Stimulated activated naive B cell treated with anti-CD40 and anti-IgM and Interleukin-4, amounts not matched to agents 10 μg/mL and 1 μg/mL and 100 μg/mL, for 72 hours (primary cell): ENCODE measurements at regions not wholly inside any gene's neighbourhood (a gene's known extent, or its start where the extent isn't known, plus 50 kb on each side); places are given as distances from the start of the nearest gene placed in this dataset.
"Not testable (repeated sequence)": the region's sequence is repeated elsewhere in the genome, so short reads cannot be mapped to it uniquely, and the experiment has no call there.

ENCODE experiments used
- ATAC-seq, 2 donors: fragments of 150-1000 bp; cut with Tn5 transposase; replicated peaks; 2 replicates each; pipeline ENCODE4 v1.10.0; 2021; ENCODE audit warnings: moderate library complexity in 1 of 2
- DNase-seq: peaks from one replicate; pipeline ENCODE4 v3.0.0; 2021
- H3K27ac Mint-ChIP-seq: one replicate; pipeline ENCODE4 v1.8.0; 2022; ENCODE audit warnings: mild to moderate bottlenecking, mixed read lengths
- H3K27me3 Mint-ChIP-seq, 2 donors: one replicate each; pipeline ENCODE4 v1.8.0; 2022; ENCODE audit warnings: mixed read lengths in 2 of 2
- H3K36me3 Mint-ChIP-seq, 2 donors: one replicate each; pipeline ENCODE4 v1.8.0; 2022; ENCODE audit warnings: mixed read lengths in 2 of 2, mild to moderate bottlenecking in 1 of 2
- H3K4me1 Mint-ChIP-seq, 2 donors: one replicate each; pipeline ENCODE4 v1.8.0; 2022; ENCODE audit warnings: mixed read lengths in 2 of 2, mild to moderate bottlenecking in 1 of 2
- H3K4me3 Mint-ChIP-seq, 2 donors: one replicate each; pipeline ENCODE4 v1.8.0; 2022; ENCODE audit warnings: mild to moderate bottlenecking in 2 of 2, mixed read lengths in 2 of 2, moderate library complexity in 1 of 2
- H3K9me3 Mint-ChIP-seq, 2 donors: one replicate each; pipeline ENCODE4 v1.8.0; 2022; ENCODE audit warnings: mixed read lengths in 2 of 2, mild to moderate bottlenecking in 1 of 2

GRCh38 chr4:154164931-154165839 is 326.4 kb downstream of the DCHS2 start:
- Mint-ChIP-seq H3K9me3 (peaks cover 9 to 10% of the 10 kb centered on the region in 2 donors), H3K27ac (peak overlapping the region; percentile 16), H3K4me1 (peaks cover 2 to 6% of the 10 kb centered on the region in 2 donors), H3K4me3 (no peak overlapping the region), H3K36me3 (no peaks in the 10 kb centered on the region), H3K27me3 (peaks cover 3 to 7% of the 10 kb centered on the region in 2 donors)
- ATAC-seq: peak; percentile 88 to 92
- DNase-seq: peak; percentile 28

- H3K9me3 Mint-ChIP-seq: peaks cover 5 to 12% of the 10 kb centered on the region in 2 donors
- H3K27ac Mint-ChIP-seq: no peak overlapping the region
- H3K27me3 Mint-ChIP-seq: peaks cover 12 to 16% of the 10 kb centered on the region in 2 donors
- DNase-seq (no peak), ATAC-seq (no peak)
- no peak overlapping the region for H3K4me3 Mint-ChIP-seq
- H3K36me3 Mint-ChIP-seq: no peaks in the 10 kb centered on the region
- peaks cover 0 to 6% of the 10 kb centered on the region in 2 donors for H3K4me1 Mint-ChIP-seq
Measured at GRCh38 chr4:154160519-154161301, 330.9 kb downstream of the DCHS2 start.

DNA sequence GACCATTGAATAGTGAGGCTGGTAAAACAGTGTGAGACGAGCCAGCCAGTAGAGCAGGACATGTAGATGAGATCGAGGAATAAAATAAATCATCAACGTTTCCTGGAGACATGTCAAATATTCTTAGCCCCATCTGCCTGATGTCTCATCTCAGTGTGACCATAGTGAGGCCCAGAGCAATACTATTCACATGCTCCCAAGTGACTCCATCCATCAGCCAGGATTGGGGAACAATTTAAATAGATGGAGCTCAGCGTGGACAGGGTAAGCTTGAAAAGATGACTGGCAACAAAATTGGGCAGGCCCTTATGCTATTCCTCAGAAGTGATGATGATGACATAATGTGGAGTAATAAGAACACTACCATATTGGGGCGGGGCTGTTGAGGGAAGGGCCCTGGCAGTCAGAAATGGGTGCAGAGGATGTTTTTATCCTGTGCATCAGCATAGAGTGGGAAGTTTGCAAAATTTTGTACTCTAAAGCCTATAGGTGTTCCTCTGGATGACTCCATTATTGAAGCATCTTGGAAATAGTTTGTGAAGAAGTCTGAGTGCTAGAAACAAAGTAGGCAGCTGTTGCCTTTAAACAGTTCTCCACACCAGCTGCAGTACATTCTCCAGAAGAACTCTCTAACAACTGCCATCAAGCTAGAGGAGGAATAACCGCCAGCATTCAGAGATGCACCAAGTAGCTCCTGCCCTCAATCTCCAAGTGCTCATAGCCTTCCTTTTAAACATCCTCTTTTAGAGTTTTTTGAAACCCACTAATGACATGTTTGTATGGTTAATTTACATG is 333.0 kb downstream of the DCHS2 start:
- Mint-ChIP-seq H3K27ac (no peak overlapping the region), H3K4me1 (no peaks in the 10 kb centered on the region), H3K27me3 (peaks cover 12 to 16% of the 10 kb centered on the region in 2 donors), H3K4me3 (no peak overlapping the region), H3K36me3 (no peaks in the 10 kb centered on the region), H3K9me3 (peaks cover 0 to 5% of the 10 kb centered on the region in 2 donors)
- ATAC-seq (no peak), DNase-seq (no peak)

- ATAC-seq (no peak), DNase-seq (no peak)
- Mint-ChIP-seq H3K27me3 (peaks cover 3 to 4% of the 10 kb centered on the region in 2 donors), H3K36me3 (no peaks in the 10 kb centered on the region), H3K9me3 (peaks cover 3 to 5% of the 10 kb centered on the region in 2 donors), H3K27ac (no peak overlapping the region), H3K4me3 (no peak overlapping the region), H3K4me1 (no peaks in the 10 kb centered on the region)
Measured at GRCh38 chr4:154152546-154152945, 339.1 kb downstream of the DCHS2 start.

DNA sequence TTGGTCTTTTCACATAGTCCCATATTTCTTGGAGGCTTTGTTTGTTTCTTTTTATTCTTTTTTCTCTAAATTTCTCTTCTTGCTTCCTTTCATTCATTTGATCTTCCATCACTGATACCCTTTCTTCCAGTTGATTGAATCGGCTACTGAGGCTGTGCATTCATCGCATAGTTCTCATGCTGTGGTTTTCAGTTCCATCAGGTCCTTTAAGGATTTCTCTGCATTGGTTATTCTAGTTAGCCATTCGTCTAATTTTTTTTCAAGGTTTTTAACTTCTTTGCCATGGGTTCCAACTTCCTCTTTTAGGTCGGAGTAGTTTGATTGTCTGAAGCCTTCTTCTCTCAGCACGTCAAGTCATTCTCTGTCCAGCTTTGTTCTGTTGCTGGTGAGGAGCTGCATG is 342.4 kb downstream of the DCHS2 start:
- H3K36me3 Mint-ChIP-seq, H3K27ac Mint-ChIP-seq, H3K9me3 Mint-ChIP-seq, H3K4me1 Mint-ChIP-seq, H3K4me3 Mint-ChIP-seq, ATAC-seq, DNase-seq, H3K27me3 Mint-ChIP-seq: not testable (repeated sequence)

GRCh38 chr4:154143720-154144119 is 347.9 kb downstream of the DCHS2 start:
- Mint-ChIP-seq H3K4me3 (no peak overlapping the region), H3K9me3 (peaks cover 0 to 3% of the 10 kb centered on the region in 2 donors), H3K27me3 (no peaks in the 10 kb centered on the region), H3K27ac (no peak overlapping the region), H3K4me1 (no peaks in the 10 kb centered on the region), H3K36me3 (no peaks in the 10 kb centered on the region)
- ATAC-seq (no peak), DNase-seq (no peak)

DNA sequence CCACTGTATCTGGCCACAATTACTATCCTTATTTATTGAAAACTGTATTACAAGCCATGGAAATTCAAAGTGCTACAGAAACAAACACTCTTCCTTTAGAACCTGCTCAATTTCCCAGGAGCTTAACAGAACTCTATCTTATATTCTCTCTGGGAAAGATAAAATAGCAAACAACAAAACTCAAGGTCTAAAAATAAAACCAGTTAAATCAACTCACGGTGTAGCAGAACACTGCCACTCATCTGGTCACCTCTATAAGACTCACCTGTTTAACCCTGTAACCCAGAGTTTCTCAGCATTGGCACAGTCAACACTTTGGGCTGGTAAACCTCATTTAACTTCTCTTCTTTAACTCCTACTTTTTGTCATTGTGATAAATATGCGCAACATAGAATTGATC is 348.9 kb downstream of the DCHS2 start:
- ATAC-seq (no peak), DNase-seq (no peak)
- peaks cover 0 to 3% of the 10 kb centered on the region in 2 donors for H3K9me3 Mint-ChIP-seq
- H3K4me1 Mint-ChIP-seq: no peaks in the 10 kb centered on the region
- no peaks in the 10 kb centered on the region for H3K36me3 Mint-ChIP-seq
- no peak overlapping the region for H3K27ac Mint-ChIP-seq
- H3K4me3 Mint-ChIP-seq: no peak overlapping the region
- no peaks in the 10 kb centered on the region for H3K27me3 Mint-ChIP-seq

GRCh38 chr4:154140869-154141268 is 350.7 kb downstream of the DCHS2 start:
- Mint-ChIP-seq H3K9me3 (no peaks in the 10 kb centered on the region), H3K4me1 (no peaks in the 10 kb centered on the region), H3K27me3 (no peaks in the 10 kb centered on the region), H3K36me3 (no peaks in the 10 kb centered on the region), H3K27ac (no peak overlapping the region), H3K4me3 (no peak overlapping the region)
- DNase-seq (no peak), ATAC-seq (no peak)

DNA sequence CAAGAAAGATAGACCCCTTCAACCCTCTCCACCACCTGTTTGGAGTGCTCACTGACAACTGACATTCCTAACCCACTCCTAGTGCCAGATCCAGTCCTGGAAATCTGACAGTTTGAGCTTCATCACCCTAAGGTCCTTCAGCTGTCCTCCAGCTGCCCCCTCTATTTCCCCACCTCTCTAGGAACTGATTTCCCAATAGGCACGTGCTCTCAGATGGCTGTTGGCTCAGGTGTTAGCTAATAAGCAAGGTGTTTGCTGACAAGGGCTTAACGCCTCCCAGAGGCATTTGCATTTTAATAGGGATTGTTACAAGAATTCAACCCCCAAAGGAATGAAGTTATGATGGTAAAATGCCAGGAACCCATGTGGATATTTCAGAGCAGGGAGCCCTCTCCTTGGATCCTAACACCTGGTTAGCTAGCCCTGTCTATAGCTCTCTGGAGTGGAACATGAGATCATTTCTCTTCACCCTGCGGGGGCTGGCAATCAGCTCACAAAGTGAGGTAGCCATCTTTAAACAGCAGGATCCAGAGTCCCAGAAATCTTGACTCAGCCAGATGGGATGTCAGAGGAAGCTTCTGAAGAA is 348.5 kb upstream of the SFRP2 start:
- Mint-ChIP-seq H3K4me1 (no peaks in the 10 kb centered on the region), H3K27ac (no peak overlapping the region), H3K9me3 (no peaks in the 10 kb centered on the region), H3K27me3 (no peaks in the 10 kb centered on the region), H3K4me3 (no peak overlapping the region), H3K36me3 (no peaks in the 10 kb centered on the region)
- no peak for ATAC-seq
- no peak for DNase-seq

- ATAC-seq (no peak), DNase-seq (no peak)
- no peaks in the 10 kb centered on the region for H3K9me3 Mint-ChIP-seq
- no peak overlapping the region for H3K4me3 Mint-ChIP-seq
- H3K4me1 Mint-ChIP-seq: no peaks in the 10 kb centered on the region
- H3K27ac Mint-ChIP-seq: no peak overlapping the region
- no peaks in the 10 kb centered on the region for H3K27me3 Mint-ChIP-seq
- H3K36me3 Mint-ChIP-seq: no peaks in the 10 kb centered on the region
Measured at GRCh38 chr4:154135576-154135975, 346.7 kb upstream of the SFRP2 start.

DNA sequence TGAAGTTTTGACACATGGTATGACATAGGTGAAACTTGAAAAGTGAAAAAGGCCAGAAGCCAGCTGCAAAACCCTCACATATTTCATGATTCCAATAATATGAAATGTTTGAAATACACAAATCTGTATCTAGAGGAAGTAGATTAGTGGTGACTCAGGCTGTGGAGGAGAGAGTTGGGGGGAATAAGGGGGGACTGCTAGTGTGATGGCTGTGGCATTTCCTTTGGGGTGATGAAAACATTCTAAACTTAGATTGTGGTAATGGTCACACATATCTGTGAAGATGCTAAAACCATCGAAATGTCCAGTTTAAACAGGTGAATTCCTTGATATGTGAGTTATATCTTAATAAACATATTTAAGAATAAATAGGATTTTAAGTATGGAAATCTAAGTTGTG is 343.5 kb upstream of the SFRP2 start:
- DNase-seq (no peak), ATAC-seq (no peak)
- no peak overlapping the region for H3K4me3 Mint-ChIP-seq
- no peaks in the 10 kb centered on the region for H3K4me1 Mint-ChIP-seq
- H3K27me3 Mint-ChIP-seq: peaks cover 0 to 8% of the 10 kb centered on the region in 2 donors
- no peaks in the 10 kb centered on the region for H3K36me3 Mint-ChIP-seq
- peaks cover 3 to 7% of the 10 kb centered on the region in 2 donors for H3K9me3 Mint-ChIP-seq
- H3K27ac Mint-ChIP-seq: no peak overlapping the region

DNA sequence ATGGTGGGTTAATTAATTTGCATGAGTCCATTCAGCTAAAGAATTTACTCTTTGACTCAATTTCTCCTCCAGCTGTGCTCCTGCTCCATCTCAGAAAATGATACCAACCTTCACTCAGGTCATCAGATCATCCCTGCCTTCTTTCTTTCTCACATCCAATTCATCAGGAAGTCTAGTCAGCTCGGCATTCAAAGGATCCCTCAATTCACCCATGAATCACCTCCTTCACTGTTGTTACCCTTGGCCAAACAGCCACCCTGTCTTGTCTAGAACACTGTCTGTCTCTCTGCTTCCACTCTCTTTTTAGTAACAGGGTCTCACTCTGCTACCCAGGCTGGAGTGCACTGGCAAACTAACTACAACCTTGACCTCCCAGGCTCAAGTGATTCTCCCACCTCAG is 337.4 kb upstream of the SFRP2 start:
- no peak overlapping the region for H3K27ac Mint-ChIP-seq
- no peaks in the 10 kb centered on the region for H3K36me3 Mint-ChIP-seq
- H3K4me1 Mint-ChIP-seq: no peaks in the 10 kb centered on the region
- H3K27me3 Mint-ChIP-seq: peaks cover 0 to 10% of the 10 kb centered on the region in 2 donors
- ATAC-seq (no peak), DNase-seq (no peak)
- peaks cover 10 to 13% of the 10 kb centered on the region in 2 donors for H3K9me3 Mint-ChIP-seq
- H3K4me3 Mint-ChIP-seq: no peak overlapping the region

- H3K4me1 Mint-ChIP-seq: no peaks in the 10 kb centered on the region
- no peak overlapping the region for H3K27ac Mint-ChIP-seq
- no peak for ATAC-seq
- no peak for DNase-seq
- no peak overlapping the region for H3K4me3 Mint-ChIP-seq
- H3K9me3 Mint-ChIP-seq: peaks cover 10 to 13% of the 10 kb centered on the region in 2 donors
- H3K36me3 Mint-ChIP-seq: no peaks in the 10 kb centered on the region
- H3K27me3 Mint-ChIP-seq: peaks cover 0 to 10% of the 10 kb centered on the region in 2 donors
Measured at GRCh38 chr4:154125340-154125739, 336.5 kb upstream of the SFRP2 start.
